ENCODE measurements at regions not wholly inside any gene's neighbourhood (a gene's known extent, or its start where the extent isn't known, plus 50 kb on each side); places are given as distances from the start of the nearest gene placed in this dataset.

DNA sequence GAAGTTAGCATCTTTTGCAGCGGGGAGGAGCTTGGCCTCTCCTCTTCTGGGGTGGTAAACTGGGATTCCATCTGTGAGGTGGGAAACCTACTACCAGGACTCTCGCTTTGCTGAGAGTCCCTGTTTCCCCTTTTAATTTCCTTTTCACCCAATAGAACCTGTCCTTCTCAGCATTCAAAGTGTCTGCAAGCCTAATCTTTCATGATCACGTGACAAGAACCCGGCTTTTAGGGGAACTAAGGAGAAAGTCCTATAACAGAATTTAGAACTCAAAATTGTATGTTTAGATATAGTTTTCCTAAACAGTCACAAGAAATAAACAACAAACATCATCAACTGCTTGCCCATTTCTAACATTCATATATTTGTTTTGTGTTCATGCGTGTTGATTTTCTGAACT, 103.6 kb upstream of the CDH19 start (continued):
- TF ChIP-seq BCL11A (IDR thresholded peaks at IDR 0.05; ENCODE audit: low read depth in 2 of 2, low read length in 2 of 2) = no peak
- TF ChIP-seq, protein P1, sequence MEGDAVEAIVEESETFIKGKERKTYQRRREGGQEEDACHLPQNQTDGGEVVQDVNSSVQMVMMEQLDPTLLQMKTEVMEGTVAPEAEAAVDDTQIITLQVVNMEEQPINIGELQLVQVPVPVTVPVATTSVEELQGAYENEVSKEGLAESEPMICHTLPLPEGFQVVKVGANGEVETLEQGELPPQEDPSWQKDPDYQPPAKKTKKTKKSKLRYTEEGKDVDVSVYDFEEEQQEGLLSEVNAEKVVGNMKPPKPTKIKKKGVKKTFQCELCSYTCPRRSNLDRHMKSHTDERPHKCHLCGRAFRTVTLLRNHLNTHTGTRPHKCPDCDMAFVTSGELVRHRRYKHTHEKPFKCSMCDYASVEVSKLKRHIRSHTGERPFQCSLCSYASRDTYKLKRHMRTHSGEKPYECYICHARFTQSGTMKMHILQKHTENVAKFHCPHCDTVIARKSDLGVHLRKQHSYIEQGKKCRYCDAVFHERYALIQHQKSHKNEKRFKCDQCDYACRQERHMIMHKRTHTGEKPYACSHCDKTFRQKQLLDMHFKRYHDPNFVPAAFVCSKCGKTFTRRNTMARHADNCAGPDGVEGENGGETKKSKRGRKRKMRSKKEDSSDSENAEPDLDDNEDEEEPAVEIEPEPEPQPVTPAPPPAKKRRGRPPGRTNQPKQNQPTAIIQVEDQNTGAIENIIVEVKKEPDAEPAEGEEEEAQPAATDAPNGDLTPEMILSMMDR (IDR thresholded peaks at IDR 0.05; ENCODE audit: control extremely low read depth in 1 of 3, insufficient read depth in 1 of 3, low read depth in 1 of 3, low read length in 3 of 3) = no peak

Data from H1 (cell line).